Activated naive CD4-positive, alpha-beta T cell treated with anti-CD3 and anti-CD28 coated beads for 36 hours (primary cell): ENCODE measurements at regions not wholly inside any gene's neighbourhood (a gene's known extent, or its start where the extent isn't known, plus 50 kb on each side); places are given as distances from the start of the nearest gene placed in this dataset.

Experiments used
- CTCF ChIA-PET: fragments of 350-600 bp; sonication (Branson Sonifier 250); formaldehyde crosslinking; loops from one replicate; lab custom pipeline; 2021; ENCODE audit warnings: antibody characterized with exemption; lab: Charles Lee
- DNase-seq: peaks from one replicate; pipeline ENCODE4 v3.0.0-alpha.2; 2020
- H3K27ac Mint-ChIP-seq: one replicate; pipeline ENCODE4 v1.8.0; 2021; ENCODE audit warnings: mild to moderate bottlenecking, mixed read lengths
- H3K27me3 Mint-ChIP-seq: one replicate; pipeline ENCODE4 v1.8.0; 2021; ENCODE audit warnings: low read depth, mixed read lengths
- H3K36me3 Mint-ChIP-seq: one replicate; pipeline ENCODE4 v1.8.0; 2021; ENCODE audit warnings: low read depth, mixed read lengths
- H3K4me1 Mint-ChIP-seq: one replicate; pipeline ENCODE4 v1.8.0; 2021; ENCODE audit warnings: low read depth, mixed read lengths
- H3K4me3 Mint-ChIP-seq: one replicate; pipeline ENCODE4 v1.8.0; 2021; ENCODE audit warnings: mild to moderate bottlenecking, moderate library complexity, mixed read lengths
- H3K9me3 Mint-ChIP-seq: one replicate; pipeline ENCODE4 v1.8.0; 2021; ENCODE audit warnings: mixed read lengths
- intact Hi-C: fragments of 100-400 bp; cut with micrococcal nuclease; formaldehyde crosslinking; loops from one replicate; pipeline ENCODE4 v1.15.1; 2023

GRCh38 chr10:36116731-36117130, 474.6 kb upstream of the FZD8 start:
- intact Hi-C loops: no loop called here
- Mint-ChIP-seq H3K4me1 (no peaks in the 10 kb centered on the region), H3K27me3 (no peaks in the 10 kb centered on the region), H3K36me3 (no peaks in the 10 kb centered on the region), H3K4me3 (no peak overlapping the region), H3K27ac (no peak overlapping the region), H3K9me3 (peaks cover 16% of the 10 kb centered on the region)
- CTCF ChIA-PET: interaction anchor here (0.6 kb wide), 1 partner anchor 1618 kb away, joined by 3 read pairs; no protein-coding TSS in a partner anchor
- DNase-seq: no peak

GRCh38 chr10:36116040-36116439, 473.9 kb upstream of the FZD8 start:
- Mint-ChIP-seq H3K9me3 (peaks cover 16% of the 10 kb centered on the region), H3K4me1 (no peaks in the 10 kb centered on the region), H3K36me3 (no peaks in the 10 kb centered on the region), H3K27ac (no peak overlapping the region), H3K27me3 (no peaks in the 10 kb centered on the region), H3K4me3 (no peak overlapping the region)
- CTCF ChIA-PET: interaction anchor here (0.6 kb wide), 1 partner anchor 1619 kb away, joined by 3 read pairs; no protein-coding TSS in a partner anchor
- no peak for DNase-seq
- intact Hi-C loops: no loop called here

GRCh38 chr10:36115364-36115763, 473.3 kb upstream of the FZD8 start:
- peaks cover 14% of the 10 kb centered on the region for H3K9me3 Mint-ChIP-seq
- no peak overlapping the region for H3K27ac Mint-ChIP-seq
- intact Hi-C loops: no loop called here
- H3K27me3 Mint-ChIP-seq: no peaks in the 10 kb centered on the region
- H3K4me1 Mint-ChIP-seq: no peaks in the 10 kb centered on the region
- H3K4me3 Mint-ChIP-seq: no peak overlapping the region
- no peak for DNase-seq
- CTCF ChIA-PET: no interaction called here
- H3K36me3 Mint-ChIP-seq: no peaks in the 10 kb centered on the region

- Mint-ChIP-seq H3K4me3 (no peak overlapping the region), H3K27ac (no peak overlapping the region), H3K9me3 (peaks cover 12% of the 10 kb centered on the region), H3K4me1 (no peaks in the 10 kb centered on the region), H3K27me3 (no peaks in the 10 kb centered on the region), H3K36me3 (no peaks in the 10 kb centered on the region)
- intact Hi-C loops: no loop called here
- CTCF ChIA-PET: no interaction called here
- DNase-seq: no peak
Measured at GRCh38 chr10:36114913-36115312, 472.8 kb upstream of the FZD8 start.

GRCh38 chr10:36114141-36114540, 472.0 kb upstream of the FZD8 start:
- intact Hi-C loops: no loop called here
- H3K36me3 Mint-ChIP-seq: no peaks in the 10 kb centered on the region
- no peaks in the 10 kb centered on the region for H3K27me3 Mint-ChIP-seq
- H3K4me1 Mint-ChIP-seq: no peaks in the 10 kb centered on the region
- no peak overlapping the region for H3K4me3 Mint-ChIP-seq
- H3K27ac Mint-ChIP-seq: no peak overlapping the region
- peaks cover 10% of the 10 kb centered on the region for H3K9me3 Mint-ChIP-seq
- no peak for DNase-seq
- CTCF ChIA-PET: no interaction called here

- H3K27me3 Mint-ChIP-seq: no peaks in the 10 kb centered on the region
- H3K27ac Mint-ChIP-seq: no peak overlapping the region
- no peaks in the 10 kb centered on the region for H3K4me1 Mint-ChIP-seq
- intact Hi-C loops: no loop called here
- DNase-seq: no peak
- H3K4me3 Mint-ChIP-seq: no peak overlapping the region
- H3K36me3 Mint-ChIP-seq: no peaks in the 10 kb centered on the region
- peaks cover 2% of the 10 kb centered on the region for H3K9me3 Mint-ChIP-seq
- CTCF ChIA-PET: no interaction called here
Measured at GRCh38 chr10:36111676-36112075, 469.6 kb upstream of the FZD8 start.

- no peak for DNase-seq
- Mint-ChIP-seq H3K4me1 (no peaks in the 10 kb centered on the region), H3K9me3 (peaks cover 2% of the 10 kb centered on the region), H3K4me3 (no peak overlapping the region), H3K27me3 (no peaks in the 10 kb centered on the region), H3K27ac (no peak overlapping the region), H3K36me3 (no peaks in the 10 kb centered on the region)
- CTCF ChIA-PET: no interaction called here
- intact Hi-C loops: no loop called here
Measured at GRCh38 chr10:36110097-36110496, 468.0 kb upstream of the FZD8 start.

- H3K27me3 Mint-ChIP-seq: no peaks in the 10 kb centered on the region
- no peak overlapping the region for H3K27ac Mint-ChIP-seq
Measured at GRCh38 chr10:36109399-36110023, 467.4 kb upstream of the FZD8 start.

GRCh38 chr10:36097696-36098095, 455.6 kb upstream of the FZD8 start:
- CTCF ChIA-PET: no interaction called here
- Mint-ChIP-seq H3K36me3 (no peaks in the 10 kb centered on the region), H3K27ac (no peak overlapping the region), H3K27me3 (no peaks in the 10 kb centered on the region), H3K9me3 (peaks cover 11% of the 10 kb centered on the region), H3K4me3 (no peak overlapping the region), H3K4me1 (no peaks in the 10 kb centered on the region)
- DNase-seq: no peak
- intact Hi-C loops: no loop called here

More at GRCh38 chr10:36109399-36110023, 467.4 kb upstream of the FZD8 start:
- Mint-ChIP-seq H3K36me3 (no peaks in the 10 kb centered on the region), H3K9me3 (peaks cover 2% of the 10 kb centered on the region), H3K4me3 (no peak overlapping the region), H3K4me1 (no peaks in the 10 kb centered on the region)
- intact Hi-C loops: no loop called here
- CTCF ChIA-PET: no interaction called here
- no peak for DNase-seq

GRCh38 chr10:36096576-36096975, 454.5 kb upstream of the FZD8 start:
- CTCF ChIA-PET: no interaction called here

GRCh38 chr10:36094096-36094495, 452.0 kb upstream of the FZD8 start:
- H3K9me3 Mint-ChIP-seq: peaks cover 5% of the 10 kb centered on the region
- no peaks in the 10 kb centered on the region for H3K36me3 Mint-ChIP-seq
- no peaks in the 10 kb centered on the region for H3K27me3 Mint-ChIP-seq
- H3K4me3 Mint-ChIP-seq: no peak overlapping the region
- intact Hi-C loops: no loop called here
- DNase-seq: no peak
- CTCF ChIA-PET: no interaction called here
- H3K27ac Mint-ChIP-seq: no peak overlapping the region
- H3K4me1 Mint-ChIP-seq: no peaks in the 10 kb centered on the region

More at GRCh38 chr10:36096576-36096975, 454.5 kb upstream of the FZD8 start:
- Mint-ChIP-seq H3K27ac (no peak overlapping the region), H3K36me3 (no peaks in the 10 kb centered on the region), H3K9me3 (peaks cover 11% of the 10 kb centered on the region), H3K27me3 (no peaks in the 10 kb centered on the region), H3K4me3 (no peak overlapping the region), H3K4me1 (no peaks in the 10 kb centered on the region)
- intact Hi-C loops: no loop called here
- no peak for DNase-seq

GRCh38 chr10:36092116-36092515, 450.0 kb upstream of the FZD8 start:
- CTCF ChIA-PET: no interaction called here
- Mint-ChIP-seq H3K27ac (no peak overlapping the region), H3K27me3 (no peaks in the 10 kb centered on the region), H3K36me3 (no peaks in the 10 kb centered on the region), H3K4me3 (no peak overlapping the region), H3K4me1 (no peaks in the 10 kb centered on the region), H3K9me3 (no peaks in the 10 kb centered on the region)
- intact Hi-C loops: no loop called here
- no peak for DNase-seq

- DNase-seq: no peak
- no peaks in the 10 kb centered on the region for H3K4me1 Mint-ChIP-seq
- CTCF ChIA-PET: no interaction called here
- H3K27me3 Mint-ChIP-seq: no peaks in the 10 kb centered on the region
- intact Hi-C loops: no loop called here
- no peak overlapping the region for H3K27ac Mint-ChIP-seq
- no peak overlapping the region for H3K4me3 Mint-ChIP-seq
- H3K36me3 Mint-ChIP-seq: no peaks in the 10 kb centered on the region
- no peaks in the 10 kb centered on the region for H3K9me3 Mint-ChIP-seq
Measured at GRCh38 chr10:36091007-36091406, 448.9 kb upstream of the FZD8 start.
